ENCODE measurements at regions not wholly inside any gene's neighbourhood (a gene's known extent, or its start where the extent isn't known, plus 50 kb on each side); places are given as distances from the start of the nearest gene placed in this dataset.

- Histone ChIP-seq H3F3A (replicated peaks; ENCODE audit: insufficient read depth) (peaks cover 28% of the 10 kb centered on the region), H3K27me3 (ENCODE audit: insufficient read depth) (no peaks in the 10 kb centered on the region), H3K9me2 (no peaks in the 10 kb centered on the region), H2AFZ (ENCODE audit: low read depth) (no peak overlapping the region), H3K4me1 (ENCODE audit: control insufficient read depth in 1 of 2, insufficient read depth in 2 of 2, low read depth in 1 of 2, low read length in 1 of 2) (peaks cover 2 to 10% of the 10 kb centered on the region in 2 experiments), H3K4me2 (no peak overlapping the region), H3K9me3 (no peaks in the 10 kb centered on the region), H3K9ac (no peak overlapping the region), H3K4me3 (ENCODE audit: low read depth in 2 of 2, low read length in 1 of 2) (no peak overlapping the region), H3K36me3 (replicated peaks in 1 of 2; ENCODE audit: control insufficient read depth in 1 of 2, insufficient read depth in 2 of 2, low read length in 1 of 2) (no peaks in the 10 kb centered on the region), H3K79me2 (ENCODE audit: insufficient read depth) (no peaks in the 10 kb centered on the region), H3K27ac (ENCODE audit: low read depth in 2 of 2, low read length in 1 of 2) (no peak overlapping the region; a peak in 1 of 4 replicates), H4K20me1 (ENCODE audit: insufficient read depth) (no peaks in the 10 kb centered on the region)
- ChIA-PET POLR2A (no interaction called here), CTCF (no interaction called here)
- no peak for TF ChIP-seq RAD21 (IDR thresholded peaks at IDR 0.05; ENCODE audit: low read length)
- TF ChIP-seq RFX5 (IDR thresholded peaks at IDR 0.05; ENCODE audit: low read length) = no peak
- no peak for TF ChIP-seq RCOR1 (IDR thresholded peaks at IDR 0.05; ENCODE audit: low read length)
- TF ChIP-seq SMC3 (IDR thresholded peaks at IDR 0.05; ENCODE audit: low read depth, low read length) = no peak
- TF ChIP-seq, protein P1, sequence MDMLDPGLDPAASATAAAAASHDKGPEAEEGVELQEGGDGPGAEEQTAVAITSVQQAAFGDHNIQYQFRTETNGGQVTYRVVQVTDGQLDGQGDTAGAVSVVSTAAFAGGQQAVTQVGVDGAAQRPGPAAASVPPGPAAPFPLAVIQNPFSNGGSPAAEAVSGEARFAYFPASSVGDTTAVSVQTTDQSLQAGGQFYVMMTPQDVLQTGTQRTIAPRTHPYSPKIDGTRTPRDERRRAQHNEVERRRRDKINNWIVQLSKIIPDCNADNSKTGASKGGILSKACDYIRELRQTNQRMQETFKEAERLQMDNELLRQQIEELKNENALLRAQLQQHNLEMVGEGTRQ (IDR thresholded peaks at IDR 0.05; ENCODE audit: borderline replicate concordance, low read depth, low read length) = no peak
- no peak for TF ChIP-seq NRF1 (IDR thresholded peaks at IDR 0.05; ENCODE audit: low read depth, low read length)
- TF ChIP-seq ELF1 (IDR thresholded peaks at IDR 0.05) = no peak
- no peak for TF ChIP-seq TAF1 (IDR thresholded peaks at IDR 0.05; ENCODE audit: borderline replicate concordance, low read depth, low read length)
- TF ChIP-seq JUND (IDR thresholded peaks at IDR 0.05) = no peak
- no peak for TF ChIP-seq CHD2 (IDR thresholded peaks at IDR 0.05; ENCODE audit: low read length, partially characterized antibody)
- TF ChIP-seq YY1 (IDR thresholded peaks at IDR 0.05; ENCODE audit: low read depth) = no peak
- no peak for TF ChIP-seq FOSL2 (IDR thresholded peaks at IDR 0.05; ENCODE audit: borderline replicate concordance, low read depth)
- TF ChIP-seq TEAD4 (IDR thresholded peaks at IDR 0.05; ENCODE audit: borderline replicate concordance, insufficient read depth) = no peak
- TF ChIP-seq REST (IDR thresholded peaks at IDR 0.05; ENCODE audit: low read depth, low read length) = no peak
- no peak for TF ChIP-seq NFIC (IDR thresholded peaks at IDR 0.05; ENCODE audit: borderline replicate concordance)
- TF ChIP-seq USF1 (IDR thresholded peaks at IDR 0.05; ENCODE audit: borderline replicate concordance, low read depth) = no peak
- no peak for TF ChIP-seq MXI1 (IDR thresholded peaks at IDR 0.05; ENCODE audit: low read depth, low read length)
- no peak for TF ChIP-seq TCF12 (IDR thresholded peaks at IDR 0.05)
- TF ChIP-seq FOXM1 (IDR thresholded peaks at IDR 0.05; ENCODE audit: low read depth) = no peak
- WGBS (ENCODE audit: low lambda C conversion rate) = 90% methylated on average over 11 of the region's 11 CpGs
- DNase-seq = no peak
Measured at GRCh38 chr21:35206141-35207125, 157.3 kb upstream of the RUNX1 start.

Data from SK-N-SH (cell line).